Peyer's patch (tissue), 4 donors: ENCODE measurements at regions not wholly inside any gene's neighbourhood (a gene's known extent, or its start where the extent isn't known, plus 50 kb on each side); places are given as distances from the start of the nearest gene placed in this dataset.

Source experiments
- POLR2A ChIP-seq, 2 donors: fragments of 450-650 bp; IDR thresholded peaks; one replicate each; pipeline ENCODE4 v1.5.1; 2017; ENCODE audit warnings: antibody characterized with exemption in 2 of 2, mild to moderate bottlenecking in 2 of 2, moderate library complexity in 2 of 2
- TF ChIP-seq, protein P1 (sequence below), 6 experiments: fragments of 450-650 bp in 4 of 6; fragments of 200-600 bp in 2 of 6; sonication (generic) in 1 of 6; IDR thresholded peaks; one replicate each; pipeline ENCODE4 v1.5.1; 2017 to 2019; ENCODE audit warnings: antibody characterized with exemption in 6 of 6, mild to moderate bottlenecking in 3 of 6, moderate library complexity in 1 of 6

DNA sequence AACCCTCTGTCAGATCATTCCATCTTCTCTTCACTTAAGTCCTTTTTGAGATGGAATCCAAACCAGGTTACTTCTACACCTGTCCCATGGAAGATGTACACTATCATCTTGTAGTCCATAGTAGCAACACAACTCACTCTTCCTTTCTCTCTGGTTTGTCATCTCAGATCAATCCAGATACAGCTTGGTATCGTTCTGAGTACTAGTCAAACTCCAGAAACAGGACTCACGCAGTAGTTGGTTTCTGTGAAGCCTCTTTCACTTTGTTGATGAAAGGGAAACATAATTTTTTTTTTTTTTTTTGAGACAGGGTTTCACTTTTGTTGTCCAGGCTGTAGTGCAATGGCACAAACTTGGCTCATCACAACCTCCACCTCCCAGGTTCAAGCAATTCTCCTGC is 484.0 kb downstream of the PRDM9 start:
- TF ChIP-seq, protein P1, sequence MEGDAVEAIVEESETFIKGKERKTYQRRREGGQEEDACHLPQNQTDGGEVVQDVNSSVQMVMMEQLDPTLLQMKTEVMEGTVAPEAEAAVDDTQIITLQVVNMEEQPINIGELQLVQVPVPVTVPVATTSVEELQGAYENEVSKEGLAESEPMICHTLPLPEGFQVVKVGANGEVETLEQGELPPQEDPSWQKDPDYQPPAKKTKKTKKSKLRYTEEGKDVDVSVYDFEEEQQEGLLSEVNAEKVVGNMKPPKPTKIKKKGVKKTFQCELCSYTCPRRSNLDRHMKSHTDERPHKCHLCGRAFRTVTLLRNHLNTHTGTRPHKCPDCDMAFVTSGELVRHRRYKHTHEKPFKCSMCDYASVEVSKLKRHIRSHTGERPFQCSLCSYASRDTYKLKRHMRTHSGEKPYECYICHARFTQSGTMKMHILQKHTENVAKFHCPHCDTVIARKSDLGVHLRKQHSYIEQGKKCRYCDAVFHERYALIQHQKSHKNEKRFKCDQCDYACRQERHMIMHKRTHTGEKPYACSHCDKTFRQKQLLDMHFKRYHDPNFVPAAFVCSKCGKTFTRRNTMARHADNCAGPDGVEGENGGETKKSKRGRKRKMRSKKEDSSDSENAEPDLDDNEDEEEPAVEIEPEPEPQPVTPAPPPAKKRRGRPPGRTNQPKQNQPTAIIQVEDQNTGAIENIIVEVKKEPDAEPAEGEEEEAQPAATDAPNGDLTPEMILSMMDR (IDR thresholded peaks at IDR 0.05), result no peak
- no peak for TF ChIP-seq POLR2A (IDR thresholded peaks at IDR 0.05)
